Stimulated activated CD4-positive, alpha-beta T cell treated with anti-CD3 and anti-CD28 coated beads, Interleukin-12 subunit alpha, Interleukin-12 subunit beta, amount 100 ng/mL, for 4 hours (primary cell): ENCODE measurements at regions not wholly inside any gene's neighbourhood (a gene's known extent, or its start where the extent isn't known, plus 50 kb on each side); places are given as distances from the start of the nearest gene placed in this dataset.
"Not testable (repeated sequence)": the region's sequence is repeated elsewhere in the genome, so short reads cannot be mapped to it uniquely, and the experiment has no call there.

Source experiments
- DNase-seq: peaks from one replicate; pipeline ENCODE4 v3.0.0-alpha.2; 2020

DNA sequence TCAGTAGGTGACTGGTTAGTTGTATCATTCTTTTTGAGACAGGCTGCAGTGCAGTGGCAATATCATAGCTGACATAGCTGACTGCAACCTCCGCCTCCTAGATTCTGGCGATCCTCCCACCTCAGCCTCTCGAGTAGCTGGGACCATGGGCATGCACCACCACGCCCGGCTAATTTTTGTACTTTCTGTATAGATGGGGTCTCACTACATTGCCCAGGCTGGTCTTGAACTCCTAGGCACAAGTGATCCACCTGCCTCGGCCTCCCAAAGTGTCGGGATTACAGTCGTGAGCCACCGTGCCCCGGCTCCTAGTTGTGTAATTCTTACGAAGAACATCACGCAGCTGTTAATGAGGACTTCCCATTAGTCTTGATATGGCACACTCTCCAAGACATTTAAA lies 123.4 kb upstream of the VKORC1L1 start:
- no peak for DNase-seq

DNA sequence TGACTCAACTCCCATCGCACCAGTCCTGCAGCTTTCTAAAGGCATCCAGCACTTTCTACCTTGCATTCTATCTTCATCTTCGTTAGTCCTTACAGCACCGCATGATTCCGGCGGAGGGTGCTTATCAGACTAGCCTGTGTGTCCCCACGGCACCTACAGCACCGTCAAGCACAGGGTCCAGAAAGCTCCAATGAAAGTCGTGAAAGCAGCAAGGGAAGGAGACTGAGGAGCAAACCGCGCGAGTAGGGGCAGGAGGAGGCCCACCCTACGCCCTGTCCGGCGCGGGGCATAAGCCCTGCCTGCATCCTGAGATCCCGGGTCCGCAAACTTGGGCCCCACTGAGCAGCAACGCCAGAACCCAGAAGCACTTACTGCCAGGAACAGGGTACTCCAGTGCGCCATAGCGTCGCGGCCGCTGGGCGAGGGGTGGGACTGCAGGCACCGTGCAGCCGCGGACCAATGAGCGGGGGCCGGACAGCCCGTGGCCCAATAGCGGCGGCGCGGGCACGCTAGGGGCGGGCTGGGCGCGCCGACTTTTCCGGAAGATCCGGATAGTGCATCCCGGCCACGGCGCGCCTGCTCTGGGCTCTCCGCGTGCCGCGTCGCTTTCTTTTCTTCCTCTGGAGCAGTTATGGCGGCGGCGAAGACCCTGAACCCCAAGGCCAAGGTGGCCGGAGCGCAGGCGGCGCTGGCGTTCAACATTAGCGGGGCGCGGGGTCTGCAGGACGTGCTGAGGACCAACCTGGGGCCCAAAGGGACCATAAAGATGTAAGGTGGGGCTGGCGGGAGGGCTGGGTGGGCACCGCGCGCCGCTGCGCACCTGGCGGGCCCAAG lies 122.1 kb upstream of the VKORC1L1 start:
- DNase-seq: peak; percentile 86

DNA sequence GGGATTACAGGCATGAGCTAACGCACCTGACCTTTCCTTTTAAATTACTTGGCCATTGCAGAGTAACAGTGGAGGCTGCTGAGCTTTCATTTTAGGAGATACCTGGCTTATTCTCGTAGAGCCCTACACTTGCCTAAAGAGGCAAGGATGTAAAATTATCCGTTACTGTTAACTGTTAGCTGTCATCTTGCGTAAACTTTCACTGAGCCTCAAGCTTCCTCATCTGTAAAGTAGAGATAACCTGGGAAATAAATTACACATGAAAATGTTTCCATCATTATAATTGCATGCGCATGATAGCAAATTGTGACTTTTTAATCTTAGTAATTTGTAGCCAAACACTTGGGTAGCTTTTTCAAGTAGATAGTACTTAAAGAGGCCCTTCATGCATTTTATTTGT lies 118.8 kb upstream of the VKORC1L1 start:
- DNase-seq: not testable (repeated sequence)

DNA sequence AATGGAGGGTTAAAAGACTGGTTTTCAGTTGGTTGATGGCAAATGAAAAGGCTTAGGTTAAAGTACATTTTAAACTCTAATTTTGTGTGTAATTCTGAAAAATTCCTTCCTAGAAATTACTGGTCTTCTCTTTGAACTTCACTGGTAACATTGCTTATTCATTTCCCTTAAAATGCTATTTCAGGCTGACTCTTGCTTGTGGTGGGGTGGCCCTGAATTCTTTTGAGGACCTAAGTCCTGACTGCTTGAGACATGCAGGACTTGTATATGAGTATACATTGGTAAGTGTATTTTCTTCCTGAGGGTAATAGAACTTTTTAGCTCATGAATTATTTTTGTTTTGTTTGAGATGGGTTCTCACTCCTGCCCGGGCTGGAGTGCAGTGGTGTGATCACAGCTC lies 113.9 kb upstream of the VKORC1L1 start:
- DNase-seq: not testable (repeated sequence)

DNA sequence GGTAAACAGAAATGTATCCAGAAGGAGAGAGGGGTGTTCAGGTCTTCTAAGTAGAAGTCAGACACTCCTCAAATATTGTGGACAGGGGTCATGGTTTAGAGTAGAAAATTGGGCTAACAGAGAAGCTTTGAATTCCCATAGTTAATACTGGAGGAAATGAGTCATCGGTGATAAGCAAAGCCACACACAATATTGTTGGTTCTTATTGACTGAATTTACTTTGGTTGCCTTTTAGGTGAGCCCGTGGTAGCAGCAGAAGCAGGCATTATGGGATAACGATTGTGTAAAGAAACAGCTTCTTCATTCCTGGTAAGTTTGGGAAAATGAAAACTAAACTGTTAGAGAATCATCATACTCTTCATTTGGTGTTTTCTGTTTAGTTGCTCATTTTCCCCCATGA lies 110.2 kb upstream of the VKORC1L1 start:
- not testable (repeated sequence) for DNase-seq

DNA sequence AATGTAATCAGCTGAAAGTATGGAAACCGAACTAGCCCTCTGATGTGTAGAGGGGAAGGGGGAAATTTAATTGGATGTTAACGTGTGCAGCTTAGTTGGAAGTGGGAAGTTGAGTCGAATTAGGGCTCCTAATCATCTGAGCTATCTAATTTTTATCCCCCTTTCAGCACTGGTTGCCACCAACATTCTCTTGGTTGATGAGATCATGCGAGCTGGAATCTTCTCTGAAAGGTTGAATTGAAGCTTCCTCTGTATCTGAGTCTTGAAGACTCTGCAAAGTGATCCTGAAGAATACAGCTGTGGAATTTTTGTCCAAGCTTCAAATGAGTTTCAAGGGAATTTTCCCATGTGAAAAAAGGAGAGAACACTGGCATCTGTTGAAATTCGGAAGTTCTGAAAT lies 109.8 kb upstream of the VKORC1L1 start:
- DNase-seq: not testable (repeated sequence)

DNA sequence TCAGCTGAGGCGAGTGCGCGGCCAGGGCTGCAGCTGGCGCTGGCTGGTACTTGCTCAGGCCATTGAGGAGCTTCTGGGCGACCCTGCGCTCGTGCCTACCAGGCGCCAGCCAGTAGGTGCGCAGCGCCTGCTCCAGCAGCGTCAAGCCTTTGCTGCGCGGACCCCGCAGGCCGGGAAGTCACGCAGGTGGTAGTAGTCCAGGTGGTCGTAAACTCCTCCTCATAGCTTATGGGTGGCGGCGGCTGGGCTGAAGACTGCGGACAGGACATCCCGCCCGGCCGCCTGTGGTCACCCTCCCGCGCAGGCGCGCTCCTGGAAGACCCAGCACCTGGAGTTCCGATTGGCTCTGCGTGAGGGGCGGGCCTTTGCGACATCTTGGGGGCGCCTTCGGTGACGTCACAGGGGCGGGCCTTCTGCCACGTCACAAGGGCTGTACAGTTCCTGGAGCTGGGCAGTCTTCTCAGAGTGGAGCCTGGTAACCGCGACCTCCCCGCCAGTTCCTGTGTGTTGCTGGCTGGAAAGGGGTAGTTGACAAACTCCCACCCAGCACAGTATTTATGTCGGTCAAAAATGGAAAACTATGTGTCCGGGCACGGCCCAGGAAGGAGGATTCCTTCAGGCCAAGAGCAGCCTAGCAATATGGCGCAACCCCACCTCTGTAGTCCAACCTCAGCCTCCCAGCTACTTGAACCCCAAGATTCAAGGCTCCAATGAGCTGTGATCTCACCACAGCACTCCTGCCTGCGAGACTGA lies 102.2 kb upstream of the VKORC1L1 start:
- DNase-seq: peak; percentile 92

DNA sequence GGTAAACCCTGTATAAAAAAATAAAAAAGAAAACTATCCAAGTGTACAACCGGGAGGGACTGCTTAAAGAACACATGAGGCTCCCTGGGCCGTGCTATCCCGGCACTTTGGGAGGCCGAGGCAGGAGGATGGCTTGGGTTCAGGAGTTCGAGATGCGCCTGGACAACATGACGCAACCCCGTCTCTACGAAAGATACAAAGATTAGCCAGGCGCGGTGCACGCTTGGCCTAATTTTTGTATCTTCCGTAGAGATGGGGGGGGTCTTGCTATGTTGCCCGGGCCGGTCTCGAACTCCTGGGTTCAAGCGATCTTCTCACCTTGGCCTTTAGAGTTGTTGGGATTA lies 101.7 kb upstream of the VKORC1L1 start:
- DNase-seq: not testable (repeated sequence)

DNA sequence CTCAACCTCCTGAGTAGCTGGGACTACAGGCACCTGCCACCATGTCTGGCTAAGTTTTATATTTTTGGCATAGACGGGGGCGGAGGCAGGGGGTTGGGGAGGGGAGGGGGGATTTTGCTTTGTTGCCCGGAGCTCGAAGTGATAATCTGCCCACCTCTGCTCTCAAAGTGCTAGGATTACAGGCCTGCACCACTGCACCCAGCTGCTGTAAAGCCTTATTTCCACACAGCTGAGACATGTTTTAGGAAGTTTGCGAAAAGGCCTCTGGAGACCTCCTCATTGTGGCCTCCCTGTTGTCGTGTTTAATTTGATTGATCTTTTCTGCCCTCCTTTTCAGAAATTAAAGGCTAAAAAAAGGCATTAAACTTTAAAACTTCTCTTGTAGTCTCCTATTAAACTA lies 96.2 kb upstream of the VKORC1L1 start:
- not testable (repeated sequence) for DNase-seq

DNA sequence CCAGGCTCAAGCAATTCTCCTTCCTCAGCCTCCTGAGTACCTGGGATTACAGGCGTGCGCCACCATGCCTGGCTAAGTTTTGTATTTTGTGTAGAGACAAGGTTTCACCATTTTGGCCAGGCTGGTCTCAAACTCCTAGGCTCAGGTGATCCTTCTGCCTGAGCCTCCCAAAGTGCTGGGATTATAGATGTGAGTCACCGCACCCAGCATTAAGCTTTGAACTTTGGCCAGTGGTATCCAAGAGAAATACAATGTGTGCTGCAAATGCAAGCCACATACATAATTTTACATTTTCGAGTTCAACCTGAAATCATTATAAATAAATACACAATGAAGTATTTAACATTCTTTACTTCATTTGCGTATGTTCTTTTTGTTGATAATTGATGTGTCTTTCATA lies 82.9 kb upstream of the VKORC1L1 start:
- DNase-seq: not testable (repeated sequence)

DNA sequence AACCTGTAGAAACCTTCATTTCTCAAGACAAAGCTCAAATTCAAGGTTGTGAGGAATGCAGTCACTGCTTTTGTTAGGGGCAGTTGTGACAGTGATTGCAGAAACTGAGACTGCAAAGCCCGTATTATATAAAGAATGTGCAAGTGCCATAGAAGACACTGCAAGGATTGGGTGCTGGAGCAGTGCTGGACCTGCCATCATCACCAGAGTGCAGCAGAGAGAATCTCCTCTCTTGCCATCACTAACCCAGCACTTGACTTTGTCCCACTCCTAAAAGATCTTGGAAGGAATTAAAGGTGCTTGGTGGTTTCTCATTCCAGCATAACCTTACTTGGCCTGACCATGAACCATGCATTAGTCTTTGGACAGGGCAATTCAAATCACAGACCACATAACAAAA lies 81.1 kb upstream of the VKORC1L1 start:
- not testable (repeated sequence) for DNase-seq

DNA sequence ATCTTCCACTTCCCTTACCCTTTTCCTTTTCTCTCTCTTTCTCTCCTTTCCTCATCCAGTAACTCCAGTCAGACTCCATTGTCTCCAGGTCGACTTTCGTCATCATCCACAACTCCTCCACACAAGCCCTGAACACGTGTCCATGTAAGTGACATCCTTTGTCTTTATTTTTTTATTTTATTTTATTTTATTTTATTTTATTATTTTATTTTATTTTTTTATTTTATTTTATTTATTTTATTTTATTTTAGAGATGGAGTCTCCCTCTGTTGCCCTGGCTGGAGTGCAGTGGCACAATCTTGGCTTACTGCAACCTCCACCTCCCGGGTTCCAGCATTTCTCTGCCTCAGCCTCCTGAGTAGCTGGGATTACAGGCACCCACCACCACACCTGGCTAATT lies 80.1 kb upstream of the VKORC1L1 start:
- DNase-seq: not testable (repeated sequence)

DNA sequence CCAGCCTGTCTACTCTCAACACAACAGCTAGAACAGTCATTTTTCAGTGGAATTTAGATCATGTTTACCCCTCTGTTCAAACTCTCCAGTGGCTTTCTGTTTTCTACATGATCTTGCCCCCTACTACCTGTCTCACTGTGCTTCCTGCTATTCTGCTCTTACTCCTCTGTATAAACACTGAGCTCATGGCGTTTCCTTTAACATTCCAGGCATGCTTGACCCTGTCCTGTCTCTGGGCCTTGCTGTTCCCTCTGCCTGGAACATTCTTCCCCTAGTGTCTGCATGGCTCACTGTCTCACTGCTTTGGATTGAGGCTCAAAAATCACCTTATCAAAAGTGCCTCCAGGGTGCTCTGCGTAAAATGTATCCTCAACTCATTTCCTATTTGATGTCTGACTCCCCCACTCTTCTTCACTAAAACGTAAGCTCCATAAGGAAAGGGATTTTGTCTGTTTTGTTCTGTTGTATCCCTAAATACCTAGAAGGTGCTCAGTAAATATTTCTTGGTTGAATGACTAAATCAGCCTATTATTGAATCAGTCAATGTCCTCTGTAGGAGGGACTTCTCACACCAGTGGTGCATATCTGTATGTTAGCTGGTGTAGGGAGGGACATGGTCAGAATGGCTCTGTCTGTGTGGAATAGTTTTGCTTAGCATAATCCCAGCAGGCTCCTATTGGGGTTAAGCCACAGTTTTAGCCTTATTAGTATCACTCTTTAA lies 78.0 kb upstream of the VKORC1L1 start:
- not testable (repeated sequence) for DNase-seq

DNA sequence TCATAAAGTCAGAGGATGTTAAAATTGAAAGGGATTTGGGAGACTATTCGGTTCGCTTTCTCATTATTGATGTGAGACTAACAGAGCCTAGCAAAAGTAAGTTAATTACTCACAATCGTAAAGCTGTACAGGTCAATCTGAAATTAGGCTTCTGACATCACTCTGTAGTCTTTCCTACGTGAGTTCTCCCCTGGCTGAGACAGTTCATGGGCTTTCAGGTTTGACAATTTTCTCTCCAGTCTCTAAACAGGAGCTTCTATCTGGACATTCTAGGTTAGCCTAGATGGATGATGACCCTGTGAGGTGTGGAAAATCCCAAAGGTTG lies 77.5 kb upstream of the VKORC1L1 start:
- DNase-seq: not testable (repeated sequence)

DNA sequence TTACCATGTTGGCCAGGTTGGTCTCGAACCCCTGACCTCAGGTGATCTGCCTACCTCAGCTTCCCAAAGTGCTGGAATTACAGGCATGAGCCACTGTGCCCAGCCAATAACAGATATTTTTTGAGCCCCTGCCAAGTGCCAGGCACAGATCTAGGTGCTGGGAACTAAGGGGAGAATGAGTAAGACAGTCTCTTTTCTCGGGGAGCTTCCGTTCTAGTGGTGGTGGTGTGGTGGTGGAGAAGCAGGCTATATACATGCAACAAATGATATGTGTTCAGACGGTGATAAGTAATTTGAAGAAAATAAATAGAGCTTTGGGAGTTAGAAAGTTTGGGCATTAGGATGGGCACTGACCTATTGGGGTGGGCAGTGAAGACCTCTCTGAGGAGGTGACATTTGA lies 76.7 kb upstream of the VKORC1L1 start:
- DNase-seq: no peak

DNA sequence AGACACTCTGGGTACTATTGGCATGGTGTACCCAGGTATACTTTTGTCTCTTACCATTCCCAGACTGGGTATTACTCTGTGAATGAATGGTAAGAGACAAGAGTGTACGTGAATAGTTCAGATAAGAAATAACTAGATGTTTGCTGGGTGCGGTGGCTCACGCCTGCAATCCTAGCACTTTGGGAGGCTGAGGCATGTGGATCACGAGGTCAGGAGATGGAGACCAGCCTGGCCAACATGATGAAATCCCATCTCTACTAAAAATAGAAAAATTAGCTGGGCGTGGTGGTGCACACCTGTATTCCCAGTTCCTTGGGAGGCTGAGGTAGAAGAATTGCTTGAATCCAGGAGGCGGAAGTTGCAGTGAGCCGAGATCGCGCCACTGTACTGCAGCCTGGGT lies 75.8 kb upstream of the VKORC1L1 start:
- not testable (repeated sequence) for DNase-seq

DNA sequence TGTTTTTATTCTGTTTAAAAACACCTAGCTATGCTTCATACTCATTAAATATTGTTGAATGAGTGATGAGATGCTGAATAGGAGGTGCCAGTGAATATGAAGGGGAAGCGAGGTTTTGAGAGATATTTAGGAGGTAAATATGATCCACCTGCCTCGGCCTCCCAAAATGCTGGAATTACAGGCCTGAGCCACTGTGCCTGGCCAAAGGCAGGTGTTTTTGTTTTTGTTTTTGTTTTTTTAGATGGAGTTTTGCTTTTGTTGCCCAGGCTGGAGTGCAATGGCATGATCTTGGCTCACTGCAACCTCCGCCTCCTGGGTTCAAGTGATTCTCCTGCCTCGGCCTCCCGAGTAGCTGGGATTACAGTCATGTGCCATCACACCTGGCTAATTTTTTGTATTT lies 75.3 kb upstream of the VKORC1L1 start:
- not testable (repeated sequence) for DNase-seq

DNA sequence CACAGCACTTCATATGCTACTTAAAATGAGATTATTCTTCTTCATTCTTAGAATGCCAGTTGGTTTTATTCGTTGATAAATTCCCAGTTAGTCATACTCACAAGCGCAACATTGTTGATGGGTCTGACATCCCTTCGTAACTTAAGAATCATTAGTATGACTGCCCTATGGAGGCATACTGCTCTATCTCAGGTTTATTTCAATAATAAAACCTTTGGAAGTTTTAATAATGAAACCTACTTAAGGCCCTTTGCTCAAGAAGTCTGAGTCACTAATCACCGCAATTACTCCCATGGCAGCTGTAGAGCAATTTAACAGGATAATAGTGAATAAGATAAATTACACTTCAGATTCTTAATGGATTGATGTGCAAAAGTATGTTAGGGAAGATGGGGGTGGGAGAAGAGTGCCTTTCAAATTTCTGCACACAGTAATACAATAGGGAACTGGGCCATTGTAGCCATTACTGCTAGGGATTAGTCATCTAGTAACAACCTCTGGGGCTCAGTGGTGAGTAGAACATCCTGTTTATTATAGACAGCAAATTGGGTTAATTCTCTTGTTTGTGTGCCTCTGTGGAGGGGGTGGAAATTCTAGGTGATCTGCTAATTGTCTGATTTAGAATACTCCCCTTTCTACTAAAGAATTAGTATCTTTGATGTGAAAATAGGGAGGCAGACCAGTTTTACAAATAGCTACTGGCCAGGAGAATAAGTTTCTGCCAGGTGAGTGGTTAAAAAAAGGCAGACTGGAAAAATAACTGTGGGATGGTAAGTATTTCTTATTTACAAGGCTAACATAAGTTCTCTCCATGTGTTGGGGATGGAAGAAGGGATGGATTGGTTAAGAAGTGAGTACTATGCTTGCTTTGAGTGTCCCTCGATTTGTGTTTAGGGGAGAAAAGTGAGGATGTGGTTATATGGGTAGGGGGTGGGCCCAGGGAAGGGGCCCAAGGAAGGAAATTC lies 74.5 kb upstream of the VKORC1L1 start:
- DNase-seq: no peak

DNA sequence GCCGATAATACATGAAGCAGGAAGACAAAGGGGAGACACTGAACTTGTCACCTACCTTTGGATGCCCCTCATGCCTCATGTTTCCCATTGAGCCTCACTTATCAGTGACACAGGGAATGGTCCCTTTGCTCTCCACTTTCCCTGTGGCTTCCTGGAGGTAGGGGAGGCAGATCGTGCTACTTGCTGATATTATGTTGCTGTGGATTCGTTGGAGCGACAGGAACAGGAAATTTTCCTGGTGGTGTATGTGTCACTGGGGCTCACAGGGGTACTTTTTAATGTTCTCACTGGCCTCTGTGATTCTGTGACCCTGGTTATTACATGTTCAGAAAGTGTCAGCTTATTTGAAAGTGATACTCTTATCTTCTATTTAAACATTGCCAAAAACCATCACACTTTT lies 72.7 kb upstream of the VKORC1L1 start:
- not testable (repeated sequence) for DNase-seq

DNA sequence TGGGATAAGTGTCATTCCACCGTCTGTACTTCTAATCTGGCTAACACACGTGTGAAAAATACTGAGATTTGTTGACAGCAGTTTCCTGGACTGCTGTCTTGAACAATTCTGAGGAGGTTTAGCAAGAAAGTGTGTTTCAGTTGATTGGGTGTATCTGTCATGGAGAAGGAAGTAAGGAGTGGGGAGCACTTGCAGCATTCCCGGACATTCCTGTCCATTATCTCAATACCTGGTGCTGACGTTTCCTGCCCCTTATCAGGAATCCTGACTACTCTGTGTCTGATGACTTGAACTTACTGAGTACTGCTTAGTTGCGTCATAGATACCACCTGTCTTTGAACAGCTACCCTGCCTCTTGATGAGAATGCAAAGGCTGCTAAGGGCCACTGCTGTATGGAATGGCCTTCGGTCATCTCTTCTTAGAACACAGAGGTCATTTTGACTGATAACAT lies 72.0 kb upstream of the VKORC1L1 start:
- DNase-seq: no peak

DNA sequence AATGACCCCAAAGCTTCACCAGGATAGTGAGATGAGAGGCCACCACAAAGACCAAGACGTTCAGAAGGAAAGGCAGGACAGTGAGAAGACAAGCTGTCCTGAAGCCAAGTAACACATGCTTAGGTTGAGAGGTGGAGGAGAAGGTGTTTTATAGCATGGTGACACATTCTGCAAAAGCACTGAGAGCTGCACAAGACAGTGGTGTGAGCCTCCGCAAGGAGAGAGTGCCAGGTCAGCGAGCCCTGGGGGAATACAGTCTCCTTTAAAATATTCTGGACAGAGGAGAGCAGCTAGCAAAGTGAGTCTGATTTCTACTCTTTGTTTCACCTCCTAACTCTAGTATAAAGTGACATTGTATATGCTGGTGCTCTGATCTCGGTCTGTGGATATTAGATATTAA lies 68.0 kb upstream of the VKORC1L1 start:
- DNase-seq: no peak

DNA sequence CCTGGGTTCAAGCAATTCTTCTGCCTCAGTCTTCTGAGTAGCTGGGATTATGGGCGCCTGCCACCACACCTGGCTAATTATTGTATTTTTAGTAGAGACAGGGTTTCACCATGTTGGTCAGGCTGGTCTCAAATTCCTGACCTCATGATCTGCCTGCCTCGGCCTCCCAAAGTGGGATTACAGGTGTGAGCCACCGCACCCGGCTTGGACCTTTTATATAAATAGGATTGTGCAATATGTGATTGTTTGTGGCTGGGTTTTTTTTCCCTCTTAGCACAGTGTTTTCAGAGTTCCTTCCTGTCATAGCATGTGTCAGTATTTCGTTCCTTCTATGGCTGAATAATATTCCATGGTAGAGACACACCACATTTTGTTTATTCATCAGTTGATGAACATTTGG lies 65.8 kb upstream of the VKORC1L1 start:
- DNase-seq: not testable (repeated sequence)
